ENCODE measurements at regions not wholly inside any gene's neighbourhood (a gene's known extent, or its start where the extent isn't known, plus 50 kb on each side); places are given as distances from the start of the nearest gene placed in this dataset.

DNA sequence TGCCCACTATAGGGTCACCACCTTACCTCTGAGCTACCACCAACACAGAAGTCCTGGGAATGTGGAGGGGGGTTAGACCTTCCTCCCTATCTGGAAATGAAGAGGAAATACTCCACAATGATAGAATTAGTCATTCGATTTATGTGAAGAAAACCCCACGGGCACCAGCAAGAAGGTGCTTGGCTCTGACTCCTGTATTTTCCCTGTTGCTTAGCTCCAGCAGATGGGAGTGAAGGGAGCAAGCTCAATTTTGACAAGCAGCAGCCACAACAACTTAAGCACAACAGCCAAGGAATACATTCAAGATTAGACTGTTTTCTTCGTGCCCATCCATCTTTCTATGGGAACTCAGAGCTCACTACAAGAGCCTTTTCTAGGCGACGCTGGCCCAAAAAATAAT lies 191.7 kb downstream of the SPTSSA start:
- TF ChIP-seq, protein P1, sequence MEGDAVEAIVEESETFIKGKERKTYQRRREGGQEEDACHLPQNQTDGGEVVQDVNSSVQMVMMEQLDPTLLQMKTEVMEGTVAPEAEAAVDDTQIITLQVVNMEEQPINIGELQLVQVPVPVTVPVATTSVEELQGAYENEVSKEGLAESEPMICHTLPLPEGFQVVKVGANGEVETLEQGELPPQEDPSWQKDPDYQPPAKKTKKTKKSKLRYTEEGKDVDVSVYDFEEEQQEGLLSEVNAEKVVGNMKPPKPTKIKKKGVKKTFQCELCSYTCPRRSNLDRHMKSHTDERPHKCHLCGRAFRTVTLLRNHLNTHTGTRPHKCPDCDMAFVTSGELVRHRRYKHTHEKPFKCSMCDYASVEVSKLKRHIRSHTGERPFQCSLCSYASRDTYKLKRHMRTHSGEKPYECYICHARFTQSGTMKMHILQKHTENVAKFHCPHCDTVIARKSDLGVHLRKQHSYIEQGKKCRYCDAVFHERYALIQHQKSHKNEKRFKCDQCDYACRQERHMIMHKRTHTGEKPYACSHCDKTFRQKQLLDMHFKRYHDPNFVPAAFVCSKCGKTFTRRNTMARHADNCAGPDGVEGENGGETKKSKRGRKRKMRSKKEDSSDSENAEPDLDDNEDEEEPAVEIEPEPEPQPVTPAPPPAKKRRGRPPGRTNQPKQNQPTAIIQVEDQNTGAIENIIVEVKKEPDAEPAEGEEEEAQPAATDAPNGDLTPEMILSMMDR (IDR thresholded peaks at IDR 0.05; ENCODE audit: low read depth, low read length, poor library complexity, severe bottlenecking) = no peak
- no peak for TF ChIP-seq EZH2phosphoT487 (IDR thresholded peaks at IDR 0.05; ENCODE audit: borderline replicate concordance, low read length)
